SIG-M5 (cell line): ENCODE measurements at regions not wholly inside any gene's neighbourhood (a gene's known extent, or its start where the extent isn't known, plus 50 kb on each side); places are given as distances from the start of the nearest gene placed in this dataset.
"Not testable (repeated sequence)": the region's sequence is repeated elsewhere in the genome, so short reads cannot be mapped to it uniquely, and the experiment has no call there.

ENCODE experiments used
- DNase-seq: peaks from one replicate; lab custom pipeline; 2025; lab: John Stamatoyannopoulos, UW

GRCh38 chr5:106019261-106019660 lies 1651.5 kb downstream of the EFNA5 start:
- no peak for DNase-seq

- DNase-seq = no peak
These were observed 1653.4 kb downstream of the EFNA5 start for GRCh38 chr5:106017243-106017857.

- no peak for DNase-seq
These were observed 1656.5 kb downstream of the EFNA5 start for GRCh38 chr5:106014262-106014661.

- no peak for DNase-seq
These were observed 1664.5 kb downstream of the EFNA5 start for GRCh38 chr5:106006242-106006641.

GRCh38 chr5:105998991-105999390 lies 1671.7 kb downstream of the EFNA5 start:
- DNase-seq = not testable (repeated sequence)

- no peak for DNase-seq
These were observed 1677.7 kb downstream of the EFNA5 start for GRCh38 chr5:105993027-105993426.

- DNase-seq = no peak
These were observed 1688.2 kb downstream of the EFNA5 start for GRCh38 chr5:105982526-105982925.

GRCh38 chr5:105978011-105978410 lies 1692.7 kb downstream of the EFNA5 start:
- DNase-seq = no peak

- DNase-seq = no peak
These were observed 1693.6 kb downstream of the EFNA5 start for GRCh38 chr5:105977163-105977562.

GRCh38 chr5:105970919-105971318 lies 1699.8 kb downstream of the EFNA5 start:
- DNase-seq = no peak

GRCh38 chr5:105968981-105969380 lies 1701.8 kb downstream of the EFNA5 start:
- no peak for DNase-seq

- no peak for DNase-seq
These were observed 1707.0 kb downstream of the EFNA5 start for GRCh38 chr5:105963696-105964255.

- no peak for DNase-seq
These were observed 1709.2 kb downstream of the EFNA5 start for GRCh38 chr5:105961572-105961971.

- DNase-seq = no peak
These were observed 1714.1 kb downstream of the EFNA5 start for GRCh38 chr5:105956456-105957196.

- DNase-seq = no peak
These were observed 1716.4 kb downstream of the EFNA5 start for GRCh38 chr5:105954341-105954740.

- no peak for DNase-seq
These were observed 1717.1 kb downstream of the EFNA5 start for GRCh38 chr5:105953616-105954015.

GRCh38 chr5:105952875-105953274 lies 1717.9 kb downstream of the EFNA5 start:
- DNase-seq = no peak

GRCh38 chr5:105947461-105947860 lies 1723.3 kb downstream of the EFNA5 start:
- DNase-seq = no peak

- DNase-seq = no peak
These were observed 1725.3 kb downstream of the EFNA5 start for GRCh38 chr5:105945203-105945972.

- DNase-seq = no peak
These were observed 1730.6 kb downstream of the EFNA5 start for GRCh38 chr5:105940181-105940580.

- no peak for DNase-seq
These were observed 1736.6 kb downstream of the EFNA5 start for GRCh38 chr5:105934171-105934570.

- DNase-seq = no peak
These were observed 1738.8 kb downstream of the EFNA5 start for GRCh38 chr5:105931881-105932421.
